IgD-negative memory B cell (primary cell): ENCODE measurements at regions not wholly inside any gene's neighbourhood (a gene's known extent, or its start where the extent isn't known, plus 50 kb on each side); places are given as distances from the start of the nearest gene placed in this dataset.
"Not testable (repeated sequence)": the region's sequence is repeated elsewhere in the genome, so short reads cannot be mapped to it uniquely, and the experiment has no call there.

Experiments used
- H3K27ac Mint-ChIP-seq, 3 donors: one replicate each; pipeline ENCODE4 v1.8.0; 2020 to 2022; ENCODE audit warnings: mild to moderate bottlenecking in 3 of 3, mixed read lengths in 3 of 3, moderate library complexity in 1 of 3
- H3K27me3 Mint-ChIP-seq: one replicate; pipeline ENCODE4 v1.8.0; 2021; ENCODE audit warnings: mixed read lengths
- H3K36me3 Mint-ChIP-seq: one replicate; pipeline ENCODE4 v1.8.0; 2020; ENCODE audit warnings: mild to moderate bottlenecking, mixed read lengths
- H3K4me1 Mint-ChIP-seq, 3 donors: one replicate each; pipeline ENCODE4 v1.8.0; 2020 to 2022; ENCODE audit warnings: mixed read lengths in 3 of 3, mild to moderate bottlenecking in 1 of 3
- H3K4me3 Mint-ChIP-seq, 4 donors: one replicate each; pipeline ENCODE4 v1.8.0; 2020 to 2022; ENCODE audit warnings: mild to moderate bottlenecking in 4 of 4, mixed read lengths in 4 of 4, moderate library complexity in 3 of 4
- H3K9me3 Mint-ChIP-seq, 3 donors: one replicate each; pipeline ENCODE4 v1.8.0; 2020 to 2021; ENCODE audit warnings: mixed read lengths in 3 of 3, mild to moderate bottlenecking in 1 of 3

DNA sequence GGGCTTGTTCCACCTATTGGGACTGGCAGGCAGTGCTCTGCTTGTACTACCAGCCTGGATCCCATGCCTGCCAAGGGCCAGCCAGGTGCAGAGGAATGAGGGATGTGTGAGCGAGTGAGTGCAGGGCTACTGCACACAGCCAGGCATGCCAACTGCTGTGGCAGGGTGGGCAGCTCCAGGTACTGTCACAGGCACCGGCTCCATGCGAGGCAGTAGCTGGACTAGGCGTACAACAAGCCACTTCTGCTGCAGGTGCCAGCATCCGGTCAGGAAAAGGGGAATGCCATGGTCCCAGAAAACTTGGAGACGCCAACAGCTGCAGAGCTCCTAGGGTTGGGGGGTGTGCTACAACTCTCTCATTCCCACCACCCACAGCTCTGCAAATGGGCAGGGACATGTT is 1356.7 kb downstream of the SI start:
- Mint-ChIP-seq H3K4me3 (no peak overlapping the region), H3K27ac (no peak overlapping the region), H3K9me3 (peaks cover 2 to 13% (median 9%) of the 10 kb centered on the region in 3 donors), H3K27me3 (no peaks in the 10 kb centered on the region), H3K4me1 (no peaks in the 10 kb centered on the region), H3K36me3 (no peaks in the 10 kb centered on the region)

DNA sequence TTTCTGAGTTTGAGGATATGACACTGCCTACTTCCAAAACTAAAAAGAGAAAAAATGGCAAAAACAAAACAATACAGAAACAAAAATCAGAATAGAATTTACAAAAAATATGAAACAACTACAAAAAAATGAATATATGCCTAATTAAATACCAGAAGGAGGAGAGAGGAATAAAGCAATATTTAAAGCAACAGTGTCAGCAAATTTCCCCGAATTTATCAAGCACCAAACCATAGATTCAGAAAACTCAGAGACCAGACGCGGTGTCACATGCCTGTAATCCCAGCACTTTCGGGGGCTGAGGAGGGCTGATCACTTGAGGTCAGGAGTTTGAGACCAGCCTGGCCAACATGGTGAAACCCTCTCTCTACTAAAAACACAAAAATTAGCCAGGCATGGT is 1360.9 kb downstream of the SI start:
- Mint-ChIP-seq H3K27me3 (no peaks in the 10 kb centered on the region), H3K4me1 (no peaks in the 10 kb centered on the region), H3K4me3 (no peak overlapping the region), H3K9me3 (peaks cover 4 to 10% (median 9%) of the 10 kb centered on the region in 3 donors), H3K36me3 (no peaks in the 10 kb centered on the region), H3K27ac (no peak overlapping the region)

DNA sequence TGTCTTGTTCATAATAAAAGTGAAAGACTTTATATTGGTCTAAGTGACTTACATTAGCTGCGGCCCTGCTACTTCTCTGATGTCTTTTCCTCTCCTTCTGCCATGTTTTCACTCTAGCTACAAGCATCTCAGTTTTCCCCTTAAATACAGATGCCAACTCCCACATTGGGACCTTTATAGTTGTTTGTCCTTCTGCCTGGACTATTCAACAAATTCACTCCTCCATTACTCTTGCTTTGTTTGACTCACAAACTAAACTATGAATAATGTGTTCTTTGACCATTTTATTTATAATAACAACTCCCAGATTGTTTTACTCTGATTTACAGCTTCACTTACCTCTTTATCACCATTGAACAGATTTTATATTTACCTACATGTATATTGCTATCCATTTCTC is 1369.9 kb downstream of the SI start:
- Mint-ChIP-seq H3K27me3 (no peaks in the 10 kb centered on the region), H3K36me3 (no peaks in the 10 kb centered on the region), H3K27ac (no peak overlapping the region), H3K4me1 (no peaks in the 10 kb centered on the region), H3K4me3 (no peak overlapping the region), H3K9me3 (peaks cover 0 to 18% (median 2%) of the 10 kb centered on the region in 3 donors)

DNA sequence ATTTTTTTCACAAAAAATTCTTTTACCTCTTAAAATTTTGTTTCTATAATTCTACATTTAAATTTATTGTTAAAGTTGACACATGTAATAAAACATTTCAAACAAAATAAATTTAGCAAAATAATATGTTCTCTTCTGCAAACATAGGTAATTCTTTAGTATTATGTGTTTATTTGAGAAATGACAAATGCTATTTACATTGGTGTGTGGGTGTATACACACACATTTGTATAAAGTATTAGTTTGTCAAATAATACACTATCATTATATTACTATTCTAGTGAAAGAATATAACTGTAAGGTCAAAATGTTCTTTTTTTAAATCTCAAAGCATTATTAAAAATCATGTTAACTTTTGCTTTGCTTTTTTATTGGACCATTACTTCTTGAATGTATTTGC is 1370.6 kb downstream of the SI start:
- H3K4me1 Mint-ChIP-seq = no peaks in the 10 kb centered on the region
- no peak overlapping the region for H3K4me3 Mint-ChIP-seq
- peaks cover 0 to 18% (median 2%) of the 10 kb centered on the region in 3 donors for H3K9me3 Mint-ChIP-seq
- no peaks in the 10 kb centered on the region for H3K27me3 Mint-ChIP-seq
- H3K36me3 Mint-ChIP-seq = no peaks in the 10 kb centered on the region
- no peak overlapping the region for H3K27ac Mint-ChIP-seq

DNA sequence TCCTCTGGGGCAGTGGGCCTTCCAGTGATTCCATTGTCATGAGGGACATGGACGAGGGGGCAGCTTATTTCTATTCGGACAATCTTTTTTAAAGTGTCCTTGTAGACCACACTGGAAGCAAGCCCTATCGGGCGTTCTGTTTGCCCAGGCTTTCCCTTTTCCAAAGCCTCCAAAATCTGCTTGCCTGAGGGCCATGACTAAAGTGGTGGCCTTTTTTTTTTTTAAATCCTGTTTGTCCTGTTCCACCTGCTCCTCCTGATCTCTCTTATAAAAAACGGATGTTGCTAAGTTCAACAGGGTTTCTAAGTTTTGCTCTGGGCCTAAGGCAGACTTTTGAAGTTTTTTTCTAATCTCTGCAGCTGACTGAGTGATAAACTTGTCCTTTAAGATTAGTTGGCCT is 1380.1 kb downstream of the SI start:
- H3K27me3 Mint-ChIP-seq, H3K4me3 Mint-ChIP-seq: not testable (repeated sequence)

DNA sequence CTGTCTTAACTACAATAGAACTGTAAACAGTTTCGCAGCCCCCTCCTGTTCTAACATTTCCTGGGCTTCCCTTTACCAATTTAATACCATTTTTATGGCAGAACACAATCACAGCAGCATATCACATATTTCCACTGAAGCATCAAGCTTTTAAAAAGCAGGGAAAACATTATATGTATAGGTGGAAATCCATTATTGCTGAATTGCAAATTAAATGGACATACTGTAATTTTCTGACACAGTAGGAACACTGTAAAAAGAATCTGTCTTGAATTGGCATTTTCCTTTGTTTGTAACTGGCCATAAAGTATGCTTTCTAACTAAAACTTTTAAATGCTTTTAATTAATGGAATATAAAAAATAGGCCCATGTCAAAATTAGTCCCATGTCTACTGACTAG is 1385.8 kb downstream of the SI start:
- H3K4me1 Mint-ChIP-seq = no peaks in the 10 kb centered on the region
- H3K27ac Mint-ChIP-seq = no peak overlapping the region
- H3K4me3 Mint-ChIP-seq = no peak overlapping the region
- H3K36me3 Mint-ChIP-seq = no peaks in the 10 kb centered on the region
- no peaks in the 10 kb centered on the region for H3K27me3 Mint-ChIP-seq
- peaks cover 3 to 6% (median 6%) of the 10 kb centered on the region in 3 donors for H3K9me3 Mint-ChIP-seq

More for the DNA sequence above, 1380.1 kb downstream of the SI start:
- not testable (repeated sequence) for H3K9me3 Mint-ChIP-seq, H3K27ac Mint-ChIP-seq, H3K4me1 Mint-ChIP-seq, H3K36me3 Mint-ChIP-seq

DNA sequence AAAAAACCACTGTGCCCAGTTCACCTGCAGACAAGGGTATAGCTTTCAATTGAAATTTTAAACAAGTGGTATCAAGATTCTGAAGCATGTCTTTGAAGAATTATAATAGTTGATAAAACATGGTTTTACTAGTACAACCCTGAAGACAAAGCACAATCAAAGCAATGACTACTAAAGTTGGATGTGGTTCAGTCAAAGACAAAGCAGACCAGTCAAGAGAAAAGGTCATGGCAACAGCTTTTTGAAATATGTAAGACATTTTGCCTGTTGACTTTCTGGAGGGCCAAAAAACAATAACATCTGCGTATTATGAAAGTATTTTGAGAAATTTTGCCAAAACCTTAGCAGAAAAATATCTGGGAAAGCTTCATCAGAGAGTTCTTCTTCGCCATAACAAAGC is 1393.6 kb downstream of the SI start:
- no peaks in the 10 kb centered on the region for H3K36me3 Mint-ChIP-seq
- H3K4me3 Mint-ChIP-seq = no peak overlapping the region
- H3K27me3 Mint-ChIP-seq = no peaks in the 10 kb centered on the region
- peaks cover 3 to 4% (median 3%) of the 10 kb centered on the region in 3 donors for H3K9me3 Mint-ChIP-seq
- no peaks in the 10 kb centered on the region for H3K4me1 Mint-ChIP-seq
- no peak overlapping the region for H3K27ac Mint-ChIP-seq

DNA sequence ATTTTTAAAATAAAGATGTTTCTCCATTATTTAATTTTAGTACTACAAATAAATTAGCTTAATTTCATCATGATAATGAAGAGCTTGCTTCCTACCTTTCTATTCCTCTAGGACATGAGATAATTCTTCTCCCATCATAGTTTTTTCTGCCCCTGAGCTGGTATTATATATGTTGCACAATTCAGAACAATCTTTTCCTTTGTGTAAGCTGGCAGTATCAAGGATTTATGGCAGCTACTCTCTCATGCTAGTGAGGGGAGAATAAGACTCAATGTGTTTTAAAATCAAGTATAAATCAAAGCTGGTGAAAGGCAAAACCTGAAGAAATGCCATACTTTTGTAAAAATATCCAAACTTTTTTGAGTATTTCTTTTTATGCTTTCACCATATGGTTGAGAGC is 1405.3 kb downstream of the SI start:
- Mint-ChIP-seq H3K9me3 (peaks cover 0 to 9% (median 5%) of the 10 kb centered on the region in 3 donors), H3K27ac (no peak overlapping the region), H3K27me3 (no peaks in the 10 kb centered on the region), H3K4me3 (no peak overlapping the region), H3K4me1 (no peaks in the 10 kb centered on the region), H3K36me3 (no peaks in the 10 kb centered on the region)

DNA sequence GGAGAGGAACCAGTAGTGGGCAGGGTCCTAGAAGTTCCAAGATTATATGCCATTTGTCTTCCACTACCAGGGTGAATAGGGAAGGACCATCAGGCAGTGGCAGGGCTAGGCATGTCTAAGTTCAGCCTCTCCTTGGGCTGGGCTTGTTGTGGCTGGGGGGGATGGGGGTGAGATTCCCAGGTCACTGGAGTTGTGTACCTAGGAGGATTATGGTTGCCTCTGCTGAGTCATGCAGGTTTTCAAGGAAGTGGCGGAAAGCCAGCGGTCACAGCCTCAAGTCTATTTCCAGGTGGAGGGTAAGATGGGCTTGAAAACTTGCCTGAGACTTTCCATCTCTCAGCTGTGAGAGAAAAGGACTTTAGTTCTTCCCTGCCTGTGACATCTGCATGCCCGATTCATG is 1407.1 kb downstream of the SI start:
- Mint-ChIP-seq H3K4me3 (no peak overlapping the region), H3K4me1 (no peaks in the 10 kb centered on the region), H3K9me3 (peaks cover 0 to 9% (median 5%) of the 10 kb centered on the region in 3 donors), H3K36me3 (no peaks in the 10 kb centered on the region), H3K27ac (no peak overlapping the region), H3K27me3 (no peaks in the 10 kb centered on the region)

DNA sequence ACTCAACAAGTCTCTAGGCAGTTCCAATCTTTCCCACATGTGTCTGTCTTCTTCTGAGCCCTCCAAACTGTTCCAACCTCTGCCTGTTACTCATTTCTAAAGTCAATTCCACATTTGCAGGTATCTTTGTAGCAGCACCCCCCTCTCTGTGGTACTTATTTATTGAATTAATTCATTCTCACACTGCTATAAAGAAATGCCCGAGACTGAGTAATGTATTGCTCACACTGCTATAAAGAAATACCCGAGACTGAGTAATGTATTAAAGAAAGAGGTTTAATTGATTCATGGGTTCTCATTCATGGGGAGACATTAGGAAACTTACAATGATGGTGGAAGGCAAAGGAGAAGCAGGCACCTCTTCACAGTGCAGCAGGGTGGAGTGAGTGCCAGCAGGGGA is 1413.8 kb downstream of the SI start:
- no peaks in the 10 kb centered on the region for H3K4me1 Mint-ChIP-seq
- H3K27ac Mint-ChIP-seq = no peak overlapping the region
- H3K4me3 Mint-ChIP-seq = no peak overlapping the region
- H3K9me3 Mint-ChIP-seq = peaks cover 2 to 8% (median 6%) of the 10 kb centered on the region in 3 donors
- H3K27me3 Mint-ChIP-seq = no peaks in the 10 kb centered on the region
- no peaks in the 10 kb centered on the region for H3K36me3 Mint-ChIP-seq

DNA sequence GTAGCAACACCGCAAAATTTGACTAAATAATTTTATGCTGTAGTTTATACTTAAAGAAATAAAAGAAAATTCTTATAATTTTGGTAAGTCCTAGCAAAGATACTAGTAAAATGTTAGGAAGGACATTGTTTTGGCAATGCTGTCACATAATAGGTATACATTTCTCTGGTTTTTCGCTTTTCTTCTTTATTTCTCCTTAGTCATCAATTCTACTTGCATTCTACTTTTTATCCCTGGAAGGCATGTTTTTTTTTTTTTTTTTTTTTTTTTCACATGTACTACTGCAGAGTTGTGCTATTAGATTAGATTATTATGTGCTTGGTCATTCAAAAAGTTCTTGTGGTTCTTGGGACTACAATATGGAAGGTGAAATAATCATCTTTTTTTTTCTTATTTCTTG is 1421.2 kb downstream of the SI start:
- Mint-ChIP-seq H3K36me3 (no peaks in the 10 kb centered on the region), H3K4me1 (no peaks in the 10 kb centered on the region), H3K4me3 (no peak overlapping the region), H3K27ac (no peak overlapping the region), H3K9me3 (peaks cover 2 to 10% (median 3%) of the 10 kb centered on the region in 3 donors), H3K27me3 (no peaks in the 10 kb centered on the region)

DNA sequence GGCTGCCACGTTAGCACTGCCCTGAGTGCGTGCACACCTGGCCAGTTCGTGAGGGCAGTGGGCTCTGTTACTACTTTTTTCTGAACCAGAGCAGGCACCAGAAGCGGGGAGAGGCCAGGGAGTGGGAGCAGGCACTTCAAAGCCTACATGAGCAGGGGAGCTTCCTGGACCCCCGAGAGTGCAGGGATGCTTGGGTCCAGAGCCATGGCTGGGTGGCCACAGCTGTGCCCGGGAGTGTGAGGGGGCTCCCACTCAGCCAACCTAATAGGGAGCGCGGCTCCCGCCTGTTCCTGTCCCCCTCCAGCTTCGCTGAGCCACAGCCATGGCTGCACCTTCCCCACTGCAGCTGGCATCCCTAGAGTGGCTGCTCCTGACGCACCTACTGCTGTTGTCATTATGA is 1423.3 kb downstream of the SI start:
- H3K4me3 Mint-ChIP-seq = no peak overlapping the region
- peaks cover 2 to 10% (median 6%) of the 10 kb centered on the region in 3 donors for H3K9me3 Mint-ChIP-seq
- no peak overlapping the region for H3K27ac Mint-ChIP-seq
- H3K27me3 Mint-ChIP-seq = no peaks in the 10 kb centered on the region
- no peaks in the 10 kb centered on the region for H3K36me3 Mint-ChIP-seq
- H3K4me1 Mint-ChIP-seq = no peaks in the 10 kb centered on the region

DNA sequence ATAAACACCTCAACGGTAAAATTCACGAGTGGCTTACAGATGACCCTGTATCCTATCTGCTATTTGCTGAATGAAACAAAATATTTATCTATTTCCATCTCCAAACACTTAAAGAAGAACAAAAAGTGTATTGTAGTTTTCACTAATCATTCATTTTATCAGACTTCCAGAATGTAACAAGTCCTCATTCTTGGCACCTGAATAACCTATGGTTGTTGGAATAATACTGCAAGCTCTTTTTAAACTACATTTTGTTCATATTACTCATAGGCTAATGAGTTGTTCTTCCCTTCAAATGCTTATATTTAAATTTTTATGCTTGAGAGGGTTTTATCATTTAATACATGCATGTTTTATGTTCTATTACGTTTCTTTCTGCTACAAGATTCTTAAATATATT is 1434.1 kb downstream of the SI start:
- Mint-ChIP-seq H3K9me3 (peaks cover 4 to 18% (median 5%) of the 10 kb centered on the region in 3 donors), H3K4me1 (no peaks in the 10 kb centered on the region), H3K36me3 (no peaks in the 10 kb centered on the region), H3K4me3 (no peak overlapping the region), H3K27me3 (no peaks in the 10 kb centered on the region), H3K27ac (no peak overlapping the region)

DNA sequence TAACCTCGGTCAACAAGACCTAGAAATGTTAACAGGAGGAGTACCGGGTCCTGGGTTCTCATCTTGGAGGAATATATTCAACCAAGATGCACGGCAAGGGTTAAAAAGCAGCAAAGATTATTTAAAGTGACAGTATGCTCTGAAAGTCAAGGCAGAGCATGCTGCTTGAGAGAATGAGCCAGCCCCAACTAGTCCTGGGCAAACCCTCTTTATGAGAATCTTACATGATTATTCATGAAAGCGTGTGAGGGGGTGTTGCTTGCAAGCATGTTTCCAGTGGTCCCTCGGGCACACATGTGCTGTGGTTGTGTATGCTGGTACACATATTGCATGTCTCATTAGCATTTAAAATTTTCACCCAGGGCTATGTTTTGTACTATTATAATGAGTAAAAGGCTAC is 1445.6 kb downstream of the SI start:
- Mint-ChIP-seq H3K4me1 (no peaks in the 10 kb centered on the region), H3K36me3 (no peaks in the 10 kb centered on the region), H3K27ac (peak overlapping the region in 1 of 3 donors; percentile 65), H3K9me3 (peaks cover 0 to 3% (median 0%) of the 10 kb centered on the region in 3 donors), H3K4me3 (no peak overlapping the region), H3K27me3 (no peaks in the 10 kb centered on the region)

DNA sequence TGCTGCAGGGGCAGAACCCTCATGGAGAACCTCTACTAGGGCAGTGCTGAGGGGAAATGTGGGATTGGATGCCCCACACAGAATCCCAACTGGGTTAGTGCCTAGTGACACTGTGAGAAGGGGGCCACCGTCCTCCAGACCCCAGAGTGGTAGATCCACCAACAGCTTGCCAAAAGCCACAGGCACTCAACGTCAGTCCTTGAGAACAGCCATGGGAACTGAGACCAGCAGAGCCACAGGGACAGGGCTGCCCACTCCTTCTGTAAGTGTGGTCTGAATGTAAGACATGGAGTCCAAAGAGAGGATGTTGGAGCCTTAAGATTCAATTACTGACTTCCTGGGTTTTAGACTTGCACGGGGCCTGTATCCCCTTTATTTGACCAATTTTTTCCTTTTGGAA is 1451.5 kb downstream of the SI start:
- Mint-ChIP-seq H3K27ac (no peak overlapping the region), H3K36me3 (no peaks in the 10 kb centered on the region), H3K27me3 (no peaks in the 10 kb centered on the region), H3K9me3 (peaks cover 0 to 6% (median 0%) of the 10 kb centered on the region in 3 donors), H3K4me3 (no peak overlapping the region), H3K4me1 (no peaks in the 10 kb centered on the region)

DNA sequence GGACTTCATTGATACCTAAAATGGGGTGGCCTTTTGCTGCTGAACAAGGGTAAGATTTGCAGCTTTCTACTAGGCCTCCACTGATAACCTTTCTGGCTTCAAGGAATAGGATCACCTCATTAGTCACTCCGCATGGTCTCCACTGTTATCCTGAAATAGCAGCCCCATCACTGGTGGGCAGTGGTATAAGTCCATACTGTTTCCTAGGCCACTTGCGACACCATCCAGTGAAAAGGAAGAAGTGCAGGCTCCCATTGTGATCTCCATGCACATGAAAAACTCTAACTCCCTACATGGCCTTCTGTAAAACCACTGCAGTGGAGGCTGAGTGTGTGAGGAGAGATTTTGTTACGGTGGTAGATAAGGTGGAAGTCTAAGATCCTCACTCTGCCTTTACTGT is 1455.9 kb downstream of the SI start:
- Mint-ChIP-seq H3K4me3 (no peak overlapping the region), H3K27ac (no peak overlapping the region), H3K27me3 (no peaks in the 10 kb centered on the region), H3K9me3 (peaks cover 0 to 6% (median 2%) of the 10 kb centered on the region in 3 donors), H3K4me1 (no peaks in the 10 kb centered on the region), H3K36me3 (no peaks in the 10 kb centered on the region)

DNA sequence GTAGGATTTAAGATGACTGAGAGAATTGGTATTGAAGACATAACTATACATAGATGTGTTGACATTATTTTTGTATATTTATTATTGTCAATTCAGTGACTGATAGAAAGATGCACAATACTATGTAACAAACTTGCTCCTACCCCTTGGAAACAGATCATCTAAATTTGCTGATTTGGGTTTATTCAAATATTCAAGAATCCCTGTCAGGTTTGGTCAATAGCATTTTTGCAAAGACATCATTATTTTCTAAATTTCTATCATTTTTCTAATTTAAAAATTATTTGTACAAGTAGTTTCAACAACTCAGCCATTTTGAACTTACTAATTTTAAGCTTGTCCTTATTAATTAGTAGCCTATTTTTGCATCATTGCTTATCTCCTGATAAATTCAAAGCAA is 1463.4 kb downstream of the SI start:
- Mint-ChIP-seq H3K4me3 (no peak overlapping the region), H3K4me1 (no peaks in the 10 kb centered on the region), H3K27ac (no peak overlapping the region), H3K27me3 (no peaks in the 10 kb centered on the region), H3K9me3 (peaks cover 0 to 2% (median 0%) of the 10 kb centered on the region in 3 donors), H3K36me3 (no peaks in the 10 kb centered on the region)
